Thyroid gland (tissue), 4 donors: ENCODE measurements at regions not wholly inside any gene's neighbourhood (a gene's known extent, or its start where the extent isn't known, plus 50 kb on each side); places are given as distances from the start of the nearest gene placed in this dataset.

Source experiments
- POLR2A ChIP-seq, 2 donors: fragments of 450-650 bp; IDR thresholded peaks; one replicate each; pipeline ENCODE4 v1.6.1; 2017; ENCODE audit warnings: antibody characterized with exemption in 2 of 2, mild to moderate bottlenecking in 2 of 2, moderate library complexity in 1 of 2
- TF ChIP-seq, protein P1 (sequence below), 6 experiments: fragments of 200-600 bp in 3 of 6; fragments of 450-650 bp in 3 of 6; sonication (generic) in 3 of 6; IDR thresholded peaks; one replicate each; pipeline ENCODE4 v1.5.1; 2016 to 2019; ENCODE audit warnings: antibody characterized with exemption in 6 of 6, mild to moderate bottlenecking in 2 of 6, inconsistent platforms in 1 of 6, moderate library complexity in 1 of 6

GRCh38 chr2:53517406-53517805 lies 250.2 kb upstream of the CHAC2 start:
- TF ChIP-seq, protein P1, sequence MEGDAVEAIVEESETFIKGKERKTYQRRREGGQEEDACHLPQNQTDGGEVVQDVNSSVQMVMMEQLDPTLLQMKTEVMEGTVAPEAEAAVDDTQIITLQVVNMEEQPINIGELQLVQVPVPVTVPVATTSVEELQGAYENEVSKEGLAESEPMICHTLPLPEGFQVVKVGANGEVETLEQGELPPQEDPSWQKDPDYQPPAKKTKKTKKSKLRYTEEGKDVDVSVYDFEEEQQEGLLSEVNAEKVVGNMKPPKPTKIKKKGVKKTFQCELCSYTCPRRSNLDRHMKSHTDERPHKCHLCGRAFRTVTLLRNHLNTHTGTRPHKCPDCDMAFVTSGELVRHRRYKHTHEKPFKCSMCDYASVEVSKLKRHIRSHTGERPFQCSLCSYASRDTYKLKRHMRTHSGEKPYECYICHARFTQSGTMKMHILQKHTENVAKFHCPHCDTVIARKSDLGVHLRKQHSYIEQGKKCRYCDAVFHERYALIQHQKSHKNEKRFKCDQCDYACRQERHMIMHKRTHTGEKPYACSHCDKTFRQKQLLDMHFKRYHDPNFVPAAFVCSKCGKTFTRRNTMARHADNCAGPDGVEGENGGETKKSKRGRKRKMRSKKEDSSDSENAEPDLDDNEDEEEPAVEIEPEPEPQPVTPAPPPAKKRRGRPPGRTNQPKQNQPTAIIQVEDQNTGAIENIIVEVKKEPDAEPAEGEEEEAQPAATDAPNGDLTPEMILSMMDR (IDR thresholded peaks at IDR 0.05), result no peak
- no peak for TF ChIP-seq POLR2A (IDR thresholded peaks at IDR 0.05)
